Stomach (tissue), 8 donors: ENCODE measurements at regions not wholly inside any gene's neighbourhood (a gene's known extent, or its start where the extent isn't known, plus 50 kb on each side); places are given as distances from the start of the nearest gene placed in this dataset.
"Not testable (repeated sequence)": the region's sequence is repeated elsewhere in the genome, so short reads cannot be mapped to it uniquely, and the experiment has no call there.

ENCODE experiments used
- DNase-seq, 2 donors: peaks; one replicate each; pipeline versions ENCODE4 v3.0.0 to v3.0.0-alpha.2; 2013 to 2019
- H3K27ac ChIP-seq, 5 donors: fragments of 200-600 bp in 4 of 5; sonication (generic) in 4 of 5; one replicate each; pipeline ENCODE4 v1.5.1; 2013 to 2019; ENCODE audit warnings: mild to moderate bottlenecking in 1 of 5, moderate library complexity in 1 of 5
- H3K27me3 ChIP-seq, 3 donors: fragments of 200-600 bp; sonication (generic); one replicate each; pipeline ENCODE4 v1.5.1; 2017 to 2019; ENCODE audit warnings: mixed run types in 1 of 3
- H3K36me3 ChIP-seq, 4 donors: fragments of 200-600 bp; sonication (generic); 1 replicate in 3 of 4; 2 replicates in 1 of 4; pipeline ENCODE4 v1.5.1; 2016 to 2019
- H3K4me1 ChIP-seq, 4 donors: fragments of 200-600 bp; sonication (generic); one replicate each; pipeline ENCODE4 v1.5.1; 2016 to 2019
- H3K4me3 ChIP-seq, 4 donors: fragments of 200-600 bp; sonication (generic) in 3 of 4; one replicate each; pipeline ENCODE4 v1.5.1; 2016 to 2019; ENCODE audit warnings: mild to moderate bottlenecking in 1 of 4
- H3K9me3 ChIP-seq, 4 donors: fragments of 200-600 bp; sonication (generic); one replicate each; pipeline ENCODE4 v1.5.1; 2016 to 2019
- CTCF ChIP-seq, 7 experiments: fragments of 450-650 bp in 4 of 7; fragments of 200-600 bp in 3 of 7; sonication (generic) in 3 of 7; IDR thresholded peaks; one replicate each; pipeline ENCODE4 v1.5.1; 2016 to 2019; ENCODE audit warnings: antibody characterized with exemption in 7 of 7, control low read depth in 2 of 7, mild to moderate bottlenecking in 1 of 7
- EP300 ChIP-seq: sonication (generic); formaldehyde crosslinking; IDR thresholded peaks from one replicate; pipeline ENCODE4 v1.6.1; 2017; ENCODE audit warnings: antibody characterized with exemption
- POLR2A ChIP-seq, 4 donors: fragments of 450-650 bp; IDR thresholded peaks; one replicate each; pipeline ENCODE4 v1.6.1; 2016; ENCODE audit warnings: antibody characterized with exemption in 4 of 4, control low read depth in 2 of 4, mild to moderate bottlenecking in 1 of 4, moderate library complexity in 1 of 4
- POLR2AphosphoS5 ChIP-seq, 3 donors: sonication (generic); formaldehyde crosslinking; IDR thresholded peaks; one replicate each; pipeline ENCODE4 v1.6.1; 2016; ENCODE audit warnings: antibody characterized with exemption in 3 of 3
- WGBS, 5 donors: extraction: QIAGEN DNeasy Blood & Tissue Kit in 3 of 5; methylation state at CpG; one replicate each; pipeline versions ENCODE4 v1.1.5 to v1.1.7; 2013 to 2018; 5-methylcytosine and 5-hydroxymethylcytosine counted together
- intact Hi-C: fragments of 100-400 bp; cut with DNase I; formaldehyde crosslinking; loops from one replicate; pipeline ENCODE4 v1.15.1; 2023; ENCODE audit warnings: low total_unique reads
- donor health status: healthy with polysubstance abuse.
- donor health status: Bipolar disorder and iron deficiency.
- donor health status: healthy.

DNA sequence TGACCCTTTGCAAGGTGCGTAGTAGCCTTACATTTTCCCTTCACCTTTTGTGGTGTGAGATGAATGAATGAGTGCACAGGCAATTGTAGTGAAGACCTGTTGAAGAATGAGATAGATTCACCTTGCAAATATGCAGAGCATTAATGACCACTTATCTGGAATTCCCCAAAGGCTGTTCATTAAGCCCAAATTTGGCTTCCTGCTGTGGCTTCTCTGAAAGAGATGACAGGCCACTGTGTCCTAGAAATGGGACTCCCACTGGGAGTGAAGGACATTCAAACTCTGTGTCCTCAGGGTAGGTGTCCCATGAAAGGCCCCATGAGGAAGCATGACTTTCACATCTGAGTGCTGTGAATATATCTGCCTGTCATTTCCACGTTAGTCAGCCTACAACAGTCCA, 1821.8 kb upstream of the PIK3C3 start:
- Histone ChIP-seq H3K9me3 (peaks cover 0 to 13% (median 0%) of the 10 kb centered on the region in 4 donors), H3K27me3 (no peaks in the 10 kb centered on the region), H3K4me1 (no peaks in the 10 kb centered on the region), H3K36me3 (no peaks in the 10 kb centered on the region), H3K27ac (no peak overlapping the region), H3K4me3 (no peak overlapping the region)
- no peak for DNase-seq
- TF ChIP-seq CTCF (IDR thresholded peaks at IDR 0.05) (no peak), EP300 (no peak), POLR2A (IDR thresholded peaks at IDR 0.05) (no peak), POLR2AphosphoS5 (IDR thresholded peaks at IDR 0.05) (no peak)
- 76 to 86% (median 83%) methylated on average over 2 of the region's 2 CpGs for WGBS, 5 donors
- intact Hi-C loops: no loop called here

DNA sequence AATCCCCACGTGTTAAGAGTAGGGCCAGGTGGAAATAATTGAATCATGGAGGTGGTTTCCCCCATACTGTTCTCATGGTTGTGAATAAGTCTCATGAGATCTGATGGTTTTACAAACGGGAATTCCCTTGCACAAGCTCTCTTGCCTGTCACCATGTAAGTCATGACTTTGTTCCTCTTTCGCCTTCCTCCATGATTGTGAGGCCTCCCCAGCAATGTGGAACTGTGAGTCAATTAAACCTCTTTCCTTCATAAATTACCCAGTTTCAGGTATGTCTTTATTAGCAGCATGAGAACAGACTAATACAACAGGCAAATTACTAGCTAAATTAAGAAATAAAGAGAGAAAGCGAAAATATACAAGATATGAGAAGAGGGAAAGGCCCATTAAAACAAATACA, 1822.6 kb upstream of the PIK3C3 start:
- H3K36me3 ChIP-seq, H3K27me3 ChIP-seq, intact Hi-C loops, H3K4me3 ChIP-seq, DNase-seq, H3K27ac ChIP-seq, H3K4me1 ChIP-seq: not testable (repeated sequence)
- WGBS, 5 donors: 78 to 86% (median 82%) methylated on average over 4 of the region's 4 CpGs
- peaks cover 0 to 13% (median 0%) of the 10 kb centered on the region in 4 donors for H3K9me3 ChIP-seq

DNA sequence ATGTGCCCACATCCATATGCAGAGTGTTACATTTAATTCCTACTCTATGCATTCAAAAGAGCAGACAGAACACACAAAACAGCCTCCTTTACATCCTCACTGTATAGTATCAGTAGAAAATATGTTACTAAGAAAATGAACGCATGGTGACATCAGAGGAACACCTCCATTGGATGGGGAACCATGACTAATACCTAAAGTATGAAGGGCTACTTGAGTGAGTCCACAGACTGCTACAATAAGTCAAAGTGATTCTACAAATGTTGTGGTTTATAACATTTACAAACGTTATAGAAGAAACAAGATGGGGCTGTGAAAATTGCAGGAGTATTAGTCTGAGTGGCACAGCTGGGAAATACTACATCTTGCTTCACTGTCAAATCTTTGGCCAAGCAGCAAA, 1830.9 kb upstream of the PIK3C3 start:
- Histone ChIP-seq H3K27me3 (no peaks in the 10 kb centered on the region), H3K27ac (no peak overlapping the region), H3K9me3 (peaks cover 0 to 6% (median 2%) of the 10 kb centered on the region in 4 donors), H3K4me1 (no peaks in the 10 kb centered on the region), H3K36me3 (no peaks in the 10 kb centered on the region), H3K4me3 (no peak overlapping the region)
- DNase-seq: no peak
- TF ChIP-seq CTCF (IDR thresholded peaks at IDR 0.05) (no peak), POLR2A (IDR thresholded peaks at IDR 0.05) (no peak), EP300 (no peak), POLR2AphosphoS5 (IDR thresholded peaks at IDR 0.05) (no peak)
- 57 to 79% (median 69%) methylated on average over 2 of the region's 2 CpGs for WGBS, 5 donors
- intact Hi-C loops: no loop called here

- no peaks in the 10 kb centered on the region for H3K36me3 ChIP-seq
- TF ChIP-seq CTCF (IDR thresholded peaks at IDR 0.05) (no peak), POLR2A (IDR thresholded peaks at IDR 0.05) (no peak)
- no peak for DNase-seq
- WGBS, 5 donors: 30 to 51% (median 40%) methylated on average over 2 of the region's 2 CpGs
- H3K27ac ChIP-seq: no peak overlapping the region
- H3K27me3 ChIP-seq: no peaks in the 10 kb centered on the region
- no peaks in the 10 kb centered on the region for H3K4me1 ChIP-seq
- H3K4me3 ChIP-seq: no peak overlapping the region
- H3K9me3 ChIP-seq: peaks cover 0 to 8% (median 2%) of the 10 kb centered on the region in 4 donors
- intact Hi-C loops: no loop called here
Measured at GRCh38 chr18:40120796-40121391, 1834.1 kb upstream of the PIK3C3 start.

DNA sequence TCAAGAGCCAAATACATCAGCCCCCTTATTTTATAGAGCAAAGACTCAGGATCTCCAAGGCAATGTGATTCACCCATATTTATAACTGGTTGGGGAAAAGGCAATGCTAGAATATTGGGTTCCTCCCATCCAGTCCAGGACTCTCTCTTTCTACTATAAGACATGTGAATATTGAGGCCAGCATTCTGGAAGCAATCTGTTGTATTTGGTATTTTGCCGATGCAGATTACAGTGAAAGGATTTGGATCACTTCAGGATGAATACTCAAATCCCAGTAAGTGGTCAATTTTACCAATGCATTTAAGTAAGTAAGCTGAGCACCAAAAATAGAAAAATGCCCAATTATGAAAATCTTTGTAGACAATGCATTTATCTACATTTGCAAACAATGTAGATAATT, 1834.7 kb upstream of the PIK3C3 start:
- TF ChIP-seq EP300: no peak
- no peak for TF ChIP-seq CTCF (IDR thresholded peaks at IDR 0.05)
- no peak for TF ChIP-seq POLR2AphosphoS5 (IDR thresholded peaks at IDR 0.05)
- TF ChIP-seq POLR2A (IDR thresholded peaks at IDR 0.05): no peak
- no peaks in the 10 kb centered on the region for H3K27me3 ChIP-seq
- no peak overlapping the region for H3K27ac ChIP-seq
- no peaks in the 10 kb centered on the region for H3K36me3 ChIP-seq
- H3K4me3 ChIP-seq: no peak overlapping the region
- H3K9me3 ChIP-seq: peaks cover 0 to 8% (median 2%) of the 10 kb centered on the region in 4 donors
- intact Hi-C loops: no loop called here
- no peak for DNase-seq
- 67 to 82% (median 77%) methylated on average over 1 of the region's 1 CpG for WGBS, 5 donors
- no peaks in the 10 kb centered on the region for H3K4me1 ChIP-seq

- H3K4me1 ChIP-seq, H3K27ac ChIP-seq, H3K9me3 ChIP-seq, H3K27me3 ChIP-seq, H3K36me3 ChIP-seq, DNase-seq, intact Hi-C loops, H3K4me3 ChIP-seq: not testable (repeated sequence)
- WGBS, 5 donors: 74 to 96% (median 87%) methylated on average over 9 to 10 of the region's 10 CpGs
Measured at GRCh38 chr18:40119581-40119980, 1835.5 kb upstream of the PIK3C3 start.
